ENCODE measurements at regions not wholly inside any gene's neighbourhood (a gene's known extent, or its start where the extent isn't known, plus 50 kb on each side); places are given as distances from the start of the nearest gene placed in this dataset.
A peak's percentile ranks its signal among the peaks of the same experiment; 100 is the strongest.

- POLR2A ChIA-PET (ENCODE audit: unreplicated experiment) = interaction anchor here (0.6 kb wide), 1 partner anchor 174 kb away, joined by 10 read pairs; no protein-coding TSS in a partner anchor
- H3K9me3 ChIP-seq (ENCODE audit: low read length) = no peaks in the 10 kb centered on the region
- H3K9me2 ChIP-seq (replicated peaks; ENCODE audit: low read length) = no peaks in the 10 kb centered on the region; the same call in 1 of the 2 replicates
- H2AFZ ChIP-seq (ENCODE audit: low read length) = no peak overlapping the region
- no peaks in the 10 kb centered on the region for H3K79me2 ChIP-seq (ENCODE audit: low read length)
- intact Hi-C loops (cut with micrococcal nuclease) = loop anchor here (2.0 kb wide), 2 partner anchors 13 to 21 kb away; no protein-coding TSS in a partner anchor
- peaks cover 37% of the 10 kb centered on the region for H3K4me1 ChIP-seq (ENCODE audit: insufficient read depth, low read length)
- CTCF ChIA-PET = no interaction called here
- H3K27ac ChIP-seq (ENCODE audit: low read length) = no peak overlapping the region
- no peaks in the 10 kb centered on the region for H3K36me3 ChIP-seq (ENCODE audit: low read depth, low read length)
- ATAC-seq (peak; percentile 20; the same call in 1 of the 2 replicates), DNase-seq (peak; percentile 87)
- no peaks in the 10 kb centered on the region for H4K20me1 ChIP-seq (ENCODE audit: low read length)
- H3K4me3 ChIP-seq (ENCODE audit: low read length) = no peak overlapping the region
- no peak overlapping the region for H3K9ac ChIP-seq (ENCODE audit: low read length)
- no peaks in the 10 kb centered on the region for H3K27me3 ChIP-seq (ENCODE audit: low read length)
- BruUV-seq (replicated peaks) = no TSS peak
- no peaks in the 10 kb centered on the region for H3F3A ChIP-seq (ENCODE audit: low read length, unreplicated experiment)
- TF ChIP-seq, protein P1, sequence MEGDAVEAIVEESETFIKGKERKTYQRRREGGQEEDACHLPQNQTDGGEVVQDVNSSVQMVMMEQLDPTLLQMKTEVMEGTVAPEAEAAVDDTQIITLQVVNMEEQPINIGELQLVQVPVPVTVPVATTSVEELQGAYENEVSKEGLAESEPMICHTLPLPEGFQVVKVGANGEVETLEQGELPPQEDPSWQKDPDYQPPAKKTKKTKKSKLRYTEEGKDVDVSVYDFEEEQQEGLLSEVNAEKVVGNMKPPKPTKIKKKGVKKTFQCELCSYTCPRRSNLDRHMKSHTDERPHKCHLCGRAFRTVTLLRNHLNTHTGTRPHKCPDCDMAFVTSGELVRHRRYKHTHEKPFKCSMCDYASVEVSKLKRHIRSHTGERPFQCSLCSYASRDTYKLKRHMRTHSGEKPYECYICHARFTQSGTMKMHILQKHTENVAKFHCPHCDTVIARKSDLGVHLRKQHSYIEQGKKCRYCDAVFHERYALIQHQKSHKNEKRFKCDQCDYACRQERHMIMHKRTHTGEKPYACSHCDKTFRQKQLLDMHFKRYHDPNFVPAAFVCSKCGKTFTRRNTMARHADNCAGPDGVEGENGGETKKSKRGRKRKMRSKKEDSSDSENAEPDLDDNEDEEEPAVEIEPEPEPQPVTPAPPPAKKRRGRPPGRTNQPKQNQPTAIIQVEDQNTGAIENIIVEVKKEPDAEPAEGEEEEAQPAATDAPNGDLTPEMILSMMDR (conservative IDR thresholded peaks at IDR 0.05; ENCODE audit: low read depth, low read length) = no peak
- TF ChIP-seq EZH2 (IDR thresholded peaks at IDR 0.05; ENCODE audit: low read length, unreplicated experiment) (no peak), EZH2phosphoT487 (IDR thresholded peaks at IDR 0.05; ENCODE audit: borderline replicate concordance, low read length) (no peak)
- H3K4me2 ChIP-seq (ENCODE audit: low read length) = peak overlapping the region; percentile 17; the same call in 1 of the 2 replicates
Measured at GRCh38 chr12:89179983-89180382, 172.3 kb downstream of the DUSP6 start.

- TF ChIP-seq, protein P1 (conservative IDR thresholded peaks at IDR 0.05; ENCODE audit: low read depth, low read length) = no peak
- no peak for TF ChIP-seq EZH2phosphoT487 (IDR thresholded peaks at IDR 0.05; ENCODE audit: borderline replicate concordance, low read length)
- TF ChIP-seq EZH2 (IDR thresholded peaks at IDR 0.05; ENCODE audit: low read length, unreplicated experiment) = no peak
- H3K36me3 ChIP-seq (ENCODE audit: low read depth, low read length) = no peaks in the 10 kb centered on the region
- H3K4me3 ChIP-seq (ENCODE audit: low read length) = no peak overlapping the region
- no peak overlapping the region for H3K27ac ChIP-seq (ENCODE audit: low read length)
- H3K27me3 ChIP-seq (ENCODE audit: low read length) = no peaks in the 10 kb centered on the region
- H3K9ac ChIP-seq (ENCODE audit: low read length) = no peak overlapping the region
- H3K4me2 ChIP-seq (ENCODE audit: low read length) = peak overlapping the region; percentile 17; the same call in 1 of the 2 replicates
- ChIA-PET POLR2A (ENCODE audit: unreplicated experiment) (no interaction called here), CTCF (no interaction called here)
- H3K9me2 ChIP-seq (replicated peaks; ENCODE audit: low read length) = no peaks in the 10 kb centered on the region; the same call in 1 of the 2 replicates
- intact Hi-C loops (cut with micrococcal nuclease) = no loop called here
- H4K20me1 ChIP-seq (ENCODE audit: low read length) = no peaks in the 10 kb centered on the region
- DNase-seq = peak; percentile 46
- no peak overlapping the region for H2AFZ ChIP-seq (ENCODE audit: low read length)
- H3K4me1 ChIP-seq (ENCODE audit: insufficient read depth, low read length) = peaks cover 36% of the 10 kb centered on the region
- no peaks in the 10 kb centered on the region for H3K9me3 ChIP-seq (ENCODE audit: low read length)
- BruUV-seq (replicated peaks) = no TSS peak
- no peak for ATAC-seq
- no peaks in the 10 kb centered on the region for H3K79me2 ChIP-seq (ENCODE audit: low read length)
- H3F3A ChIP-seq (ENCODE audit: low read length, unreplicated experiment) = no peaks in the 10 kb centered on the region
Measured at GRCh38 chr12:89179245-89179644, 173.1 kb downstream of the DUSP6 start.

- ChIA-PET CTCF (no interaction called here), POLR2A (ENCODE audit: unreplicated experiment) (no interaction called here)
- Histone ChIP-seq H3K4me2 (ENCODE audit: low read length) (no peak overlapping the region), H3K36me3 (ENCODE audit: low read depth, low read length) (no peaks in the 10 kb centered on the region), H3F3A (ENCODE audit: low read length, unreplicated experiment) (no peaks in the 10 kb centered on the region), H3K4me1 (ENCODE audit: insufficient read depth, low read length) (peaks cover 30% of the 10 kb centered on the region), H2AFZ (ENCODE audit: low read length) (no peak overlapping the region), H3K9me2 (replicated peaks; ENCODE audit: low read length) (no peaks in the 10 kb centered on the region), H3K27ac (ENCODE audit: low read length) (no peak overlapping the region), H4K20me1 (ENCODE audit: low read length) (no peaks in the 10 kb centered on the region), H3K9me3 (ENCODE audit: low read length) (no peaks in the 10 kb centered on the region), H3K27me3 (ENCODE audit: low read length) (no peaks in the 10 kb centered on the region), H3K79me2 (ENCODE audit: low read length) (no peaks in the 10 kb centered on the region), H3K4me3 (ENCODE audit: low read length) (no peak overlapping the region), H3K9ac (ENCODE audit: low read length) (no peak overlapping the region)
- intact Hi-C loops (cut with micrococcal nuclease) = no loop called here
- DNase-seq (no peak), ATAC-seq (no peak)
- TF ChIP-seq EZH2 (IDR thresholded peaks at IDR 0.05; ENCODE audit: low read length, unreplicated experiment) (no peak), EZH2phosphoT487 (IDR thresholded peaks at IDR 0.05; ENCODE audit: borderline replicate concordance, low read length) (no peak)
- TF ChIP-seq, protein P1 (conservative IDR thresholded peaks at IDR 0.05; ENCODE audit: low read depth, low read length) = no peak
- no TSS peak for BruUV-seq (replicated peaks)
Measured at GRCh38 chr12:89177802-89178395, 174.4 kb downstream of the DUSP6 start.
